Neuron (in vitro differentiated cells): ENCODE measurements at regions not wholly inside any gene's neighbourhood (a gene's known extent, or its start where the extent isn't known, plus 50 kb on each side); places are given as distances from the start of the nearest gene placed in this dataset.

Source experiments
- H2AFZ ChIP-seq: one replicate; pipeline ENCODE4 v1.6.1; 2013; ENCODE audit warnings: low read depth, mild to moderate bottlenecking, inconsistent platforms, low read length, moderate library complexity
- H3K27me3 ChIP-seq: one replicate; pipeline ENCODE4 v1.6.1; 2013; ENCODE audit warnings: low read length; ENCODE audit not compliant: insufficient read depth
- H3K36me3 ChIP-seq: one replicate; pipeline ENCODE4 v1.6.1; 2013; ENCODE audit warnings: low read length; ENCODE audit not compliant: insufficient read depth
- H3K4me1 ChIP-seq: one replicate; pipeline ENCODE4 v1.6.1; 2013; ENCODE audit warnings: low read length; ENCODE audit not compliant: insufficient read depth
- H3K4me3 ChIP-seq: 2 replicates; pipeline ENCODE4 v1.5.1; 2013; ENCODE audit warnings: mild to moderate bottlenecking, low read length, moderate library complexity
- H3K9me3 ChIP-seq: one replicate; pipeline ENCODE4 v1.6.1; 2013; ENCODE audit warnings: low read length

DNA sequence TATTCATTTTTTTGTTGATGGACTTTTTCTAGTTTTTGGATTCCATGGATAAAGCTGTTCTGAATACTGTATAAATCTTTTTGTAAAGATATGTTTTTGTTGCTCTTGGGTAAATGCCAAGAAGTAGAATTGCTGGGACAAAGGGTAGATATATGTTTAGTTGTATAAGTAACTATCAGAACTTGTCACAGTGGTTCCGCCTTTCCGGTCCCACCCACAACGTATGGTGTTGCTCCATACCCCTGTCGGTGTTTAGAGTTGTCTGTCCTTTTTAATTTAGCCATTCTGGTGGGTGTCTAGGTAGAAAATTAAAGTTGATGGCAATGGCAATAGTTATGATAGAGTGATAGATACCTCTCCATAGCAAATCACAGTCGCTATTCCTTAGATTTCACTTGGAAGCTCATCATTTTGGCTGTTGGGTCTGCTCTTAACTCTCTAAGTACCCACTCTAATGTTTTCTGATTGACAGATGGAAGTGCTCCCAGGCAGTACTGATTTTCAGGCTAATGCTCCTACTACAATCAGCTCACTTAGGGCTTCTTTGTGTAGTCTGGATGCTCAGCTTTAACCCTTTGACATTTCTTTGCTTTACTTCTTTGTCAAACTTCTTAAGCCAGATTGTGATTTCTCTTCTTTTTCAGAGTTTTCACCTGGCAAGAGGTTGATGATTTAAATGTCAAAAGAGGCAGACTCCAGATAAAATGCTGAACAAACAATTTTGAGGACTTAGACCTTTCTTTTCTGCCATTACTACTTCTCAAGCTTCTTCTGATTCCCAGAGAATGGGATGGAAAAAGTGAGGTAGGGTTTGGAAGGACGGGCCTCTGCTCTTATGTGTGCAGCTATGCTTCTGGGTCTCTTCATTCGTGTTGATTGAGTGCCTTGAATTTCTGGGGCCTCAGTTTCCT is 156.4 kb downstream of the AQP4 start:
- Histone ChIP-seq H3K4me3 (no peak overlapping the region), H3K36me3 (no peaks in the 10 kb centered on the region), H2AFZ (no peak overlapping the region), H3K27me3 (no peaks in the 10 kb centered on the region), H3K4me1 (peaks cover 27% of the 10 kb centered on the region), H3K9me3 (no peaks in the 10 kb centered on the region)

DNA sequence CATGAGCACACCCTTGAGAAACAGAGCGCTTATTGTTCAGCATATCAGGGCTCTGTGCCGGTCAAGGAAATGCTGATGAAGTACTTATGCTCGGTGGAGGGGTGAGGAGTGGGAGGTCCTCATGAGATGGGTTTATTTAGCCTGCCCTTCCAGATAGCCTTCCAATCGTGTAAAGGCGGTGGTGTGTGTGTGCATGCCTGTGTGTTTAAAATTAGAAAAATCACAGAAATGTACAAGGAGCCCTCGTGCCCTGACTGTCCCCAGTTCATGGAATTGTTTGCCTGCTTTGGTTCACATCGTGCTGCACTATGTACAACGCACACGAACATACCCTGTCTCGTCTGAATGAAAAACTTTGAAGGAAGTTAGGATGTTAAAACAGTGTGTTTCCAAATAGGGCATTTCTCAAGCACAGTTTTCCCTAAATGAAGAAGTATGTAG is 158.6 kb downstream of the AQP4 start:
- no peaks in the 10 kb centered on the region for H3K36me3 ChIP-seq
- H3K27me3 ChIP-seq = no peaks in the 10 kb centered on the region
- H3K4me3 ChIP-seq = no peak overlapping the region
- peaks cover 27% of the 10 kb centered on the region for H3K4me1 ChIP-seq
- no peak overlapping the region for H2AFZ ChIP-seq
- H3K9me3 ChIP-seq = no peaks in the 10 kb centered on the region

- no peaks in the 10 kb centered on the region for H3K9me3 ChIP-seq
- H2AFZ ChIP-seq = no peak overlapping the region
- H3K36me3 ChIP-seq = no peaks in the 10 kb centered on the region
- H3K4me3 ChIP-seq = no peak overlapping the region
- H3K27me3 ChIP-seq = no peaks in the 10 kb centered on the region
- peaks cover 24% of the 10 kb centered on the region for H3K4me1 ChIP-seq
Observed at GRCh38 chr18:26705757-26706156, 157.4 kb upstream of the KCTD1 start.

DNA sequence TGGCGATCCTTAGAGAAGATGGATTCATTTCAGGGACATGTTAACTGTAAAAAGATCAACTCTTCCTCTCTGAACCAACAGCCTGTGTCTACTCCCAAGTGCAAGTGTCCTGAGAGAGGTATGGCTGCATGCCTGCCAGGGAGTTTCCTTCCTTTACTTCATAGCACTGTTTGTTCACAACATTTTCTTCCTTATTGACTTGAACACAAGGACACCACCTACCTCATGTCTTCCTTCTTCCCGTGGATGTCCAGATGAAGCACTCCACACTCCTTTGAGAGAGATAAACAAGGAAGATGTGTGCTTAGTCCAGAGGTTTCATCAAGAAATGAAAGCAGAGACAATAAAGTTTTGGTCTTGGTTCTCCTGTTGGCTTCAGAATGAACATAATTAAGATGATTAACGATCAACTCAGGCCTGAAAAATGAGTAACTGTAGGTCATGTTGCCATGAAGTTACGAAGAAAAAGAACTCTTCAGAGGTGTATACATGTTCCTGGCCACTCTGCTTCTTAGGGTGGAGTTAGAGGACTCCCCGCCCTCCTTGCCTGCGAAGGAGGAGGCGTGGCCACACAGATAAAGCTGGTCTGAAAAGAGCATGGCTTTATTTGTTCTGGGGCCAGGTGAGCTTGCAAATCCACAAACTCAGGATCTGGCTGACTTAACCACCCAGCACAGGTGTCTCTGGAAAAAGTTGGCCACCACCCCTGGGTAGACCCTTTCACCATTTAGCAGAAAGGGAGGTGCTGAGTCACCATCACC is 155.0 kb upstream of the KCTD1 start:
- Histone ChIP-seq H2AFZ (no peak overlapping the region), H3K4me3 (no peak overlapping the region), H3K4me1 (peaks cover 4% of the 10 kb centered on the region), H3K27me3 (no peaks in the 10 kb centered on the region), H3K36me3 (no peaks in the 10 kb centered on the region), H3K9me3 (no peaks in the 10 kb centered on the region)

GRCh38 chr18:26702086-26702485 is 153.7 kb upstream of the KCTD1 start:
- no peak overlapping the region for H2AFZ ChIP-seq
- no peaks in the 10 kb centered on the region for H3K27me3 ChIP-seq
- H3K36me3 ChIP-seq = no peaks in the 10 kb centered on the region
- peaks cover 15% of the 10 kb centered on the region for H3K4me1 ChIP-seq
- no peaks in the 10 kb centered on the region for H3K9me3 ChIP-seq
- H3K4me3 ChIP-seq = no peak overlapping the region

GRCh38 chr18:26700728-26701127 is 152.4 kb upstream of the KCTD1 start:
- no peaks in the 10 kb centered on the region for H3K27me3 ChIP-seq
- H2AFZ ChIP-seq = no peak overlapping the region
- no peaks in the 10 kb centered on the region for H3K36me3 ChIP-seq
- H3K9me3 ChIP-seq = no peaks in the 10 kb centered on the region
- H3K4me3 ChIP-seq = no peak overlapping the region
- peaks cover 20% of the 10 kb centered on the region for H3K4me1 ChIP-seq

DNA sequence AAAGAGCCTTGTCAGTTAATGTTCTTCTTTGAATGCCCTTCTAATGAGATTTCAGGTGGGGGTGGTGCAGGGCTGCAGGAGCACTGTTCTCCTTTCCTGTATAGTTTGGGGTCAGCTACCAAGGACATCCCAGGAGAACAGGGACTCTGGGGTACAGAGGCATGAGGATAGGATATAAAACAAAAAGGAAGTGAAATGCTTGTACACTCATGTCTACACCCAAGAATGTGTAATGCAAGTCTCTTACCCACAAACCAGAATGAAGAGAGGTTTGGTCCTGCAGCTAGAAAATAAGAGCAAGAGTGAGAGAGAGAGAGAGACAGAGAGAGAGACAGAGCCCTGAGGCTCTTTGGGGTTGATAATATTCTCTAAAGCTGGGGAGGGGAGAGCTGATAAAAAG is 151.8 kb upstream of the KCTD1 start:
- no peak overlapping the region for H3K4me3 ChIP-seq
- no peaks in the 10 kb centered on the region for H3K9me3 ChIP-seq
- peaks cover 20% of the 10 kb centered on the region for H3K4me1 ChIP-seq
- H3K27me3 ChIP-seq = no peaks in the 10 kb centered on the region
- H2AFZ ChIP-seq = no peak overlapping the region
- no peaks in the 10 kb centered on the region for H3K36me3 ChIP-seq

GRCh38 chr18:26697186-26697884 is 149.0 kb upstream of the KCTD1 start:
- Histone ChIP-seq H3K4me1 (peaks cover 20% of the 10 kb centered on the region), H2AFZ (no peak overlapping the region), H3K36me3 (no peaks in the 10 kb centered on the region), H3K4me3 (no peak overlapping the region), H3K9me3 (no peaks in the 10 kb centered on the region), H3K27me3 (no peaks in the 10 kb centered on the region)

GRCh38 chr18:26696786-26697185 is 148.4 kb upstream of the KCTD1 start:
- H3K27me3 ChIP-seq = no peaks in the 10 kb centered on the region
- H3K36me3 ChIP-seq = no peaks in the 10 kb centered on the region
- H3K4me1 ChIP-seq = peaks cover 20% of the 10 kb centered on the region
- no peaks in the 10 kb centered on the region for H3K9me3 ChIP-seq
- no peak overlapping the region for H2AFZ ChIP-seq
- no peak overlapping the region for H3K4me3 ChIP-seq

DNA sequence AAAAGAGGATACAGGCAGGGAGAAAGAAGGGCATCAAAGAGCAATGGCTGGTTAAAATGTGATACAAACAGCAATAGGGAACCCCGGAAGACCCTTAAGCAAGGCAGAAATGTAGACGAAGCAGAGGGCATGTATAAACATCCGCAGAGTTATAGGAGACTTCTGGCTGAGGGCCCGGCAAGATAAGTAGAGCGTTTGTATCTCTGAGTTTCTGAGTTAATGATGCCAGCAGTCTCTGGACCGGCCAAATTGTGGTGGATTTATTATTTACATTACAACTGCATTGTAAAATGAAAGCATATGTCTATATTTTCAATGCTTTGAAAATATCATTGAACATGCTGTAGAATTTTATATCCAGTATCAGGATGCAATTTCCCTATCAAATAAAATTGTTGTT is 148.0 kb upstream of the KCTD1 start:
- Histone ChIP-seq H3K4me1 (peaks cover 20% of the 10 kb centered on the region), H3K27me3 (no peaks in the 10 kb centered on the region), H2AFZ (no peak overlapping the region), H3K9me3 (no peaks in the 10 kb centered on the region), H3K4me3 (no peak overlapping the region), H3K36me3 (no peaks in the 10 kb centered on the region)

GRCh38 chr18:26689226-26689879 is 141.0 kb upstream of the KCTD1 start:
- Histone ChIP-seq H3K9me3 (peaks cover 1% of the 10 kb centered on the region), H3K27me3 (no peaks in the 10 kb centered on the region), H3K4me3 (no peak overlapping the region), H2AFZ (no peak overlapping the region), H3K4me1 (peaks cover 40% of the 10 kb centered on the region), H3K36me3 (no peaks in the 10 kb centered on the region)

GRCh38 chr18:26686532-26686931 is 138.2 kb upstream of the KCTD1 start:
- H3K4me3 ChIP-seq = no peak overlapping the region
- no peaks in the 10 kb centered on the region for H3K27me3 ChIP-seq
- peaks cover 58% of the 10 kb centered on the region for H3K4me1 ChIP-seq
- H3K9me3 ChIP-seq = peaks cover 1% of the 10 kb centered on the region
- H2AFZ ChIP-seq = peak overlapping the region; percentile 71
- no peaks in the 10 kb centered on the region for H3K36me3 ChIP-seq
